Ishikawa (cell line): ENCODE measurements at regions not wholly inside any gene's neighbourhood (a gene's known extent, or its start where the extent isn't known, plus 50 kb on each side); places are given as distances from the start of the nearest gene placed in this dataset.

Experiments
- CEBPB ChIP-seq: IDR thresholded peaks from 2 replicates; pipeline ENCODE4 v1.6.1; 2012
- CREB1 ChIP-seq: IDR thresholded peaks from 2 replicates; pipeline ENCODE4 v1.6.1; 2012; ENCODE audit warnings: low read depth
- EGR1 ChIP-seq: IDR thresholded peaks from 2 replicates; pipeline ENCODE4 v1.6.1; 2012
- EP300 ChIP-seq: IDR thresholded peaks from 2 replicates; pipeline ENCODE4 v1.6.1; 2012; ENCODE audit warnings: borderline replicate concordance
- FOXM1 ChIP-seq: IDR thresholded peaks from 2 replicates; pipeline ENCODE4 v1.6.1; 2012; ENCODE audit warnings: low read depth, borderline replicate concordance
- MAX ChIP-seq: IDR thresholded peaks from 2 replicates; pipeline ENCODE4 v1.6.1; 2012
- NFIC ChIP-seq: IDR thresholded peaks from 2 replicates; pipeline ENCODE4 v1.6.1; 2012
- RAD21 ChIP-seq: IDR thresholded peaks from 2 replicates; pipeline ENCODE4 v1.6.1; 2012; ENCODE audit warnings: low read depth
- REST ChIP-seq: IDR thresholded peaks from 2 replicates; pipeline ENCODE4 v1.6.1; 2012; ENCODE audit warnings: low read depth, mild to moderate bottlenecking
- TAF1 ChIP-seq: IDR thresholded peaks from 2 replicates; pipeline ENCODE4 v1.6.1; 2012; ENCODE audit warnings: low read depth, mild to moderate bottlenecking
- TCF12 ChIP-seq: IDR thresholded peaks from 2 replicates; pipeline ENCODE4 v1.6.1; 2012; ENCODE audit warnings: low read depth
- TEAD4 ChIP-seq: IDR thresholded peaks from 2 replicates; pipeline ENCODE4 v1.6.1; 2012
- USF1 ChIP-seq: IDR thresholded peaks from 2 replicates; pipeline ENCODE4 v1.6.1; 2012
- YY1 ChIP-seq: IDR thresholded peaks from 2 replicates; pipeline ENCODE4 v1.6.1; 2012; ENCODE audit warnings: low read depth
- ZBTB7A ChIP-seq: IDR thresholded peaks from 2 replicates; pipeline ENCODE4 v1.6.1; 2012; ENCODE audit warnings: low read depth

- no peak for TF ChIP-seq EGR1
- no peak for TF ChIP-seq ZBTB7A
- TF ChIP-seq TCF12 = no peak
- TF ChIP-seq MAX = no peak
- TF ChIP-seq TEAD4 = no peak
- no peak for TF ChIP-seq CREB1
- TF ChIP-seq USF1 = no peak
- no peak for TF ChIP-seq NFIC
- no peak for TF ChIP-seq FOXM1
- TF ChIP-seq RAD21 = no peak
- no peak for TF ChIP-seq EP300
- no peak for TF ChIP-seq TAF1
- TF ChIP-seq YY1 = no peak
- no peak for TF ChIP-seq REST
- no peak for TF ChIP-seq CEBPB
Measured at GRCh38 chr3:146873748-146874147, 268.6 kb upstream of the PLSCR5 start.

- TF ChIP-seq TAF1 = no peak
- TF ChIP-seq NFIC = no peak
- no peak for TF ChIP-seq TCF12
- TF ChIP-seq EP300 = no peak
- TF ChIP-seq CEBPB = no peak
- TF ChIP-seq FOXM1 = no peak
- no peak for TF ChIP-seq EGR1
- TF ChIP-seq YY1 = no peak
- no peak for TF ChIP-seq ZBTB7A
- TF ChIP-seq RAD21 = no peak
- TF ChIP-seq CREB1 = no peak
- no peak for TF ChIP-seq MAX
- no peak for TF ChIP-seq REST
- TF ChIP-seq USF1 = no peak
- TF ChIP-seq TEAD4 = no peak
Measured at GRCh38 chr3:146865175-146865755, 260.1 kb upstream of the PLSCR5 start.

GRCh38 chr3:146861262-146861661 is 256.1 kb upstream of the PLSCR5 start:
- TF ChIP-seq EGR1 = no peak
- no peak for TF ChIP-seq EP300
- no peak for TF ChIP-seq YY1
- no peak for TF ChIP-seq USF1

- TF ChIP-seq EGR1 (no peak), NFIC (no peak)
Measured at GRCh38 chr3:146854523-146854922, 249.4 kb upstream of the PLSCR5 start.

- no peak for TF ChIP-seq EGR1
- TF ChIP-seq USF1 = no peak
- TF ChIP-seq NFIC = no peak
- no peak for TF ChIP-seq ZBTB7A
- TF ChIP-seq TAF1 = no peak
- no peak for TF ChIP-seq MAX
- TF ChIP-seq TCF12 = no peak
- TF ChIP-seq YY1 = no peak
- no peak for TF ChIP-seq REST
- TF ChIP-seq CREB1 = no peak
- no peak for TF ChIP-seq CEBPB
- TF ChIP-seq TEAD4 = no peak
- TF ChIP-seq EP300 = no peak
- TF ChIP-seq FOXM1 = no peak
- TF ChIP-seq RAD21 = no peak
Measured at GRCh38 chr3:146851665-146852064, 246.5 kb upstream of the PLSCR5 start.
